Bronchial epithelial cell (primary cell): ENCODE measurements at regions not wholly inside any gene's neighbourhood (a gene's known extent, or its start where the extent isn't known, plus 50 kb on each side); places are given as distances from the start of the nearest gene placed in this dataset.
"Not testable (repeated sequence)": the region's sequence is repeated elsewhere in the genome, so short reads cannot be mapped to it uniquely, and the experiment has no call there.

Source experiments
- DNase-seq: peaks from one replicate; pipeline ENCODE4 v3.0.0-alpha.2; 2010; ENCODE audit warnings: low read depth
- FAIRE-seq: peaks from 2 replicates; lab custom pipeline; 2011; peaks lifted over from hg19 to GRCh38; lab: Jason Lieb, UNC
- H3K27me3 ChIP-seq: 2 replicates; pipeline ENCODE4 v1.5.1; 2011; ENCODE audit warnings: low read length; ENCODE audit not compliant: control insufficient read depth, insufficient read depth
- H3K36me3 ChIP-seq: 2 replicates; pipeline ENCODE4 v1.5.1; 2011; ENCODE audit warnings: low read length; ENCODE audit not compliant: control insufficient read depth, insufficient read depth
- H3K4me3 ChIP-seq: 2 replicates; pipeline ENCODE4 v1.5.1; 2011; ENCODE audit warnings: mild to moderate bottlenecking, low read depth, low read length, control low read depth
- TF ChIP-seq, protein P1 (sequence below): IDR thresholded peaks from 2 replicates; pipeline ENCODE4 v1.5.1; 2011; ENCODE audit warnings: mild to moderate bottlenecking, moderate library complexity, low read length, control low read depth, inconsistent platforms; ENCODE audit not compliant: insufficient read depth, severe bottlenecking

GRCh38 chr1:240722788-240723187, 110.8 kb upstream of the GREM2 start:
- no peak overlapping the region for H3K4me3 ChIP-seq
- no peaks in the 10 kb centered on the region for H3K36me3 ChIP-seq
- FAIRE-seq, result no peak
- TF ChIP-seq, protein P1, sequence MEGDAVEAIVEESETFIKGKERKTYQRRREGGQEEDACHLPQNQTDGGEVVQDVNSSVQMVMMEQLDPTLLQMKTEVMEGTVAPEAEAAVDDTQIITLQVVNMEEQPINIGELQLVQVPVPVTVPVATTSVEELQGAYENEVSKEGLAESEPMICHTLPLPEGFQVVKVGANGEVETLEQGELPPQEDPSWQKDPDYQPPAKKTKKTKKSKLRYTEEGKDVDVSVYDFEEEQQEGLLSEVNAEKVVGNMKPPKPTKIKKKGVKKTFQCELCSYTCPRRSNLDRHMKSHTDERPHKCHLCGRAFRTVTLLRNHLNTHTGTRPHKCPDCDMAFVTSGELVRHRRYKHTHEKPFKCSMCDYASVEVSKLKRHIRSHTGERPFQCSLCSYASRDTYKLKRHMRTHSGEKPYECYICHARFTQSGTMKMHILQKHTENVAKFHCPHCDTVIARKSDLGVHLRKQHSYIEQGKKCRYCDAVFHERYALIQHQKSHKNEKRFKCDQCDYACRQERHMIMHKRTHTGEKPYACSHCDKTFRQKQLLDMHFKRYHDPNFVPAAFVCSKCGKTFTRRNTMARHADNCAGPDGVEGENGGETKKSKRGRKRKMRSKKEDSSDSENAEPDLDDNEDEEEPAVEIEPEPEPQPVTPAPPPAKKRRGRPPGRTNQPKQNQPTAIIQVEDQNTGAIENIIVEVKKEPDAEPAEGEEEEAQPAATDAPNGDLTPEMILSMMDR, result no peak
- H3K27me3 ChIP-seq, result no peaks in the 10 kb centered on the region
- no peak for DNase-seq

- TF ChIP-seq, protein P1, result no peak
- peak; percentile 16 for DNase-seq
- no peaks in the 10 kb centered on the region for H3K36me3 ChIP-seq
- no peak overlapping the region for H3K4me3 ChIP-seq
- no peaks in the 10 kb centered on the region for H3K27me3 ChIP-seq
- FAIRE-seq, result no peak
Measured at GRCh38 chr1:240720976-240721375, 109.0 kb upstream of the GREM2 start.

GRCh38 chr1:240719953-240720700, 108.2 kb upstream of the GREM2 start:
- no peaks in the 10 kb centered on the region for H3K36me3 ChIP-seq
- no peak for FAIRE-seq
- no peak for DNase-seq
- no peak overlapping the region for H3K4me3 ChIP-seq
- TF ChIP-seq, protein P1, result no peak
- H3K27me3 ChIP-seq, result no peaks in the 10 kb centered on the region

- H3K4me3 ChIP-seq, FAIRE-seq, H3K36me3 ChIP-seq, H3K27me3 ChIP-seq, DNase-seq: not testable (repeated sequence)
Measured at GRCh38 chr1:240716538-240716937, 104.6 kb upstream of the GREM2 start.

GRCh38 chr1:240714568-240715292, 102.8 kb upstream of the GREM2 start:
- DNase-seq, result no peak
- H3K36me3 ChIP-seq, result no peaks in the 10 kb centered on the region
- no peak for FAIRE-seq
- no peak overlapping the region for H3K4me3 ChIP-seq
- TF ChIP-seq, protein P1, result no peak
- no peaks in the 10 kb centered on the region for H3K27me3 ChIP-seq

DNA sequence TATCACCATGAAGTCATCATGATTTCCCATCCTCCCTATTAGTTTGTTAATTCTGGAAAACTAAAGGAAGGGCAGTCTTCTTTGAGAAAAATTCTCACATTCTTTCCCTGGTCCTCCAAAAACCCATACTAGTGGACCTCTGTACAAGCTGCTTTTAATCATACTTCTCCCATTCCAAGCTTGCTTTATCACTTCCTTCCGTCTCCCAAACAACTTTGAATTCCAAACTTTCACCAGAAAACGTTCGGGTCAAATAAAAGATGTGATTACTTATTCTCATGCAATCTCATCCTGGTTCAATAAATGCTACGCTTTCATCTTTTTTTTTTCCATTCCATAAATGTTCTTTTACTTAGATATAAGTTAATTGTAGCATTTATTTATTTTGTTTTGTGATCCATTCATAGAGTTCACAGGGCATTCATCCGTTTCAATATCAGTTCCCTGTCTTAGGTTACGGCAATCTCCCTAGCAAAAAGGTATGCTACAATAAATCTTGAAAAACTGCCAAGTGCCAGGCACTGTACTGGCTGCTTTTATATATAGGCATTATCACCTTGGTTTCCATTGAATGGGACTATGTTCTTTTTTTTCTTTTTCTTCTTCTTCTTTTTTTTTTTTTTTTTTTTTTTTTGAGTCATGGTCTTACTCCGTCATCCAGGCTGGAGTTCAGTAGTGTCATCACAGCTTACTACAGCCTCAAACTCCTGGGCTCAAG, 100.2 kb upstream of the GREM2 start:
- H3K36me3 ChIP-seq, result no peaks in the 10 kb centered on the region
- no peaks in the 10 kb centered on the region for H3K27me3 ChIP-seq
- TF ChIP-seq, protein P1, result no peak
- DNase-seq (no peak), FAIRE-seq (no peak)
- H3K4me3 ChIP-seq, result no peak overlapping the region
